Heart right ventricle (tissue), 16 donors: ENCODE measurements at regions not wholly inside any gene's neighbourhood (a gene's known extent, or its start where the extent isn't known, plus 50 kb on each side); places are given as distances from the start of the nearest gene placed in this dataset.

ENCODE experiments used
- ATAC-seq, 8 donors: fragments of 200-7000 bp; cut with Tn5 transposase; one replicate each; pipeline ENCODE4 v1.9.1; 2020; ENCODE audit warnings: mild to moderate bottlenecking in 8 of 8, moderate library complexity in 8 of 8, moderate number of reproducible peaks in 1 of 8
- DNase-seq, 2 donors: peaks; one replicate each; pipeline ENCODE4 v3.0.0-alpha.2; 2020
- H3K27ac ChIP-seq, 10 donors: fragments of 200-600 bp; sonication (generic) in 2 of 10; one replicate each; pipeline versions ENCODE4 v1.5.0 to v1.8.0; 2020 to 2022; ENCODE audit warnings: mild to moderate bottlenecking in 3 of 10
- H3K27me3 ChIP-seq, 7 donors: fragments of 200-600 bp; one replicate each; pipeline ENCODE4 v1.8.0; 2021 to 2022; ENCODE audit warnings: mild to moderate bottlenecking in 2 of 7
- H3K36me3 ChIP-seq, 9 donors: fragments of 200-600 bp; sonication (generic) in 1 of 9; one replicate each; pipeline versions ENCODE4 v1.5.0 to v1.8.0; 2020 to 2022; ENCODE audit warnings: mild to moderate bottlenecking in 2 of 9
- H3K4me1 ChIP-seq, 9 donors: fragments of 200-600 bp; sonication (generic) in 1 of 9; one replicate each; pipeline versions ENCODE4 v1.5.0 to v1.8.0; 2020 to 2022; ENCODE audit warnings: mild to moderate bottlenecking in 4 of 9
- H3K4me3 ChIP-seq, 10 donors: fragments of 200-600 bp; sonication (generic) in 2 of 10; one replicate each; pipeline versions ENCODE4 v1.5.0 to v1.8.0; 2020 to 2022; ENCODE audit warnings: mild to moderate bottlenecking in 7 of 10, moderate library complexity in 2 of 10
- H3K9me3 ChIP-seq, 11 donors: fragments of 200-600 bp in 10 of 11; sonication (generic) in 2 of 11; one replicate each; pipeline versions ENCODE4 v1.5.0 to v1.8.0; 2013 to 2022; ENCODE audit warnings: mild to moderate bottlenecking in 2 of 11, control low read depth in 1 of 11, moderate library complexity in 1 of 11
- WGBS, 2 donors: extraction: QIAGEN DNeasy Blood & Tissue Kit; methylation state at CpG; one replicate each; pipeline ENCODE4 v1.1.7; 2013; ENCODE audit warnings: inconsistent platforms in 1 of 2; 5-methylcytosine and 5-hydroxymethylcytosine counted together
- intact Hi-C, 10 donors: fragments of 100-400 bp; cut with DNase I; formaldehyde crosslinking; loops; one replicate each; pipeline versions ENCODE4 v1.11.1 to v1.14.2; 2022
- TF ChIP-seq, protein P1 (sequence below), 9 donors: fragments of 200-600 bp; sonication (generic) in 2 of 9; IDR thresholded peaks; one replicate each; pipeline versions ENCODE4 v1.5.0 to v1.8.0; 2021 to 2022; ENCODE audit warnings: antibody characterized with exemption in 9 of 9, mild to moderate bottlenecking in 5 of 9, moderate library complexity in 1 of 9
- donor health status: Arrhythmogenic right ventricular cardiomyopathy.
- donor health status: ischemic (EF 13 %, LVEDD 7.1; RV severe dilation, severe dysfunction).
- donor health status: healthy with polysubstance abuse.
- donor health status: DM: no; HTN: yes; CAD: no.
- donor health status: DM: no; HTN: no; CAD: no.
- donor health status: ischemic (EF 25% LVEDD 6.9; RV normal size, moderate dysfunction).
- donor health status: ischemic (EF 25% LVEDD 5.7; RV mildly dilated, moderate dysfunction).
- donor health status: healthy.
- donor health status: DM: yes; HTN: yes; CAD: no.
- donor health status: Ischemic cardiomyopathy.
- donor health status: ischemic (EF 35%, LVEDD 5.7; RV mildly dilated, moderate dysfunction).
- donor health status: nonischemic (EF 11% LVEDD 7.7; RV severe dilation, severe dysfunction).
- donor health status: DM: yes; HTN: yes; CAD: no.
- donor health status: PGD.
- donor health status: ischemic (EF 29% LVEDD 5.4; RV normal size, mild dysfunction).
- donor health status: nonischemic (EF 23%, LVEDD 6.1; RV moderate dilation, normal function).

DNA sequence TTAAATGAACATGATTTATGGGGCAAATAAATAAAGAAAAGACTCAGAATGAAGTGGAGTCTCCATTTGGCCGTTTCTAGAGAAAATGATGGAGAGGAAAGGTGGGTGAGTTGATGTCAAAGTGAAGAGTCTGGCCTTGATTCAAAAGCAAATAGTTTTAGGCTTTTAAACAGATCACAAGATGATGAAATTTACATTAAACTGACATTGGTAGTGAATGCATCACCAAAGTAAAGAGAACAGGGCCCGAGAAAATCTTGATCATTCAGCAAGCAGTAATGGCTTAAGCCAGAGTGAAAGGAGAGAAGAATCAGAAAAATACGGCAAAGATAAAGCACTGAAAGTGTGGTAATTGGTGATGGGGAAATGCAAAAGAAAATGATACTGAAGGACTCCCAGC lies 460.0 kb upstream of the SGCD start:
- no peaks in the 10 kb centered on the region for H3K9me3 ChIP-seq
- ATAC-seq (no peak), DNase-seq (no peak)
- WGBS, 2 donors: 69 to 79% methylated on average over 3 of the region's 3 CpGs
- peaks cover 0 to 7% (median 0%) of the 10 kb centered on the region in 9 donors for H3K4me1 ChIP-seq
- no peaks in the 10 kb centered on the region for H3K27me3 ChIP-seq
- intact Hi-C loops: no loop called here
- H3K4me3 ChIP-seq: no peak overlapping the region
- H3K36me3 ChIP-seq: no peaks in the 10 kb centered on the region
- H3K27ac ChIP-seq: no peak overlapping the region
- TF ChIP-seq, protein P1, sequence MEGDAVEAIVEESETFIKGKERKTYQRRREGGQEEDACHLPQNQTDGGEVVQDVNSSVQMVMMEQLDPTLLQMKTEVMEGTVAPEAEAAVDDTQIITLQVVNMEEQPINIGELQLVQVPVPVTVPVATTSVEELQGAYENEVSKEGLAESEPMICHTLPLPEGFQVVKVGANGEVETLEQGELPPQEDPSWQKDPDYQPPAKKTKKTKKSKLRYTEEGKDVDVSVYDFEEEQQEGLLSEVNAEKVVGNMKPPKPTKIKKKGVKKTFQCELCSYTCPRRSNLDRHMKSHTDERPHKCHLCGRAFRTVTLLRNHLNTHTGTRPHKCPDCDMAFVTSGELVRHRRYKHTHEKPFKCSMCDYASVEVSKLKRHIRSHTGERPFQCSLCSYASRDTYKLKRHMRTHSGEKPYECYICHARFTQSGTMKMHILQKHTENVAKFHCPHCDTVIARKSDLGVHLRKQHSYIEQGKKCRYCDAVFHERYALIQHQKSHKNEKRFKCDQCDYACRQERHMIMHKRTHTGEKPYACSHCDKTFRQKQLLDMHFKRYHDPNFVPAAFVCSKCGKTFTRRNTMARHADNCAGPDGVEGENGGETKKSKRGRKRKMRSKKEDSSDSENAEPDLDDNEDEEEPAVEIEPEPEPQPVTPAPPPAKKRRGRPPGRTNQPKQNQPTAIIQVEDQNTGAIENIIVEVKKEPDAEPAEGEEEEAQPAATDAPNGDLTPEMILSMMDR (IDR thresholded peaks at IDR 0.05): no peak

DNA sequence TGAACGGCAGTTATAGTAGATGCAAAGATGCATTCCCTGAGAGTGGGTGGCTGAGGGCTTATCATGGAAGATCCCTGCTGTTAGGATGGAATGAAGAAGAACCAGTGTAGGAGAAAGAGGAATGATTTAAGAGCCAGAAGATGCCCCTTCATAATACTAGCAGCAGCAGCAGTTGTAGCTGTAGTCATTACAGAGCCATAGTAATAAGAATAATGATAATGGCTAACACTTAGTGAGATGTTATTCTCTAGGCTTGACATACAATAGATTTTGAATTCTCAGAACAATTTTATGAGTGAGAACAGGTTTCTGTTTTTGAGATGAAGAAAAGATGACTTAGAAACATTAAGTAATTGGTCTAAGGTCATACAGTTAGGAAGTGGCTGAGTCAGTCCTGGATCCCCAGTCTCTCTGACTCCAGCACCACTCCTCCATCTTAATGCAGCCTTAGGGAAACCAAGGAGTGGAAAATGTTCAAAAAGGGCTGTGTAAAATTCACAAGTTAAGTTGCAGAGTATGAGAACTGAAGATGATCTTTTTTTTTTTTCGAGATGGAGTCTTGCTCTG lies 459.4 kb upstream of the SGCD start:
- Histone ChIP-seq H3K27me3 (no peaks in the 10 kb centered on the region), H3K36me3 (no peaks in the 10 kb centered on the region), H3K9me3 (no peaks in the 10 kb centered on the region), H3K27ac (no peak overlapping the region), H3K4me3 (no peak overlapping the region), H3K4me1 (peaks cover 0 to 7% (median 0%) of the 10 kb centered on the region in 9 donors)
- DNase-seq (no peak), ATAC-seq (no peak)
- intact Hi-C loops: no loop called here
- WGBS, 2 donors: 60 to 76% methylated on average over 2 of the region's 2 CpGs
- TF ChIP-seq, protein P1 (IDR thresholded peaks at IDR 0.05): no peak

DNA sequence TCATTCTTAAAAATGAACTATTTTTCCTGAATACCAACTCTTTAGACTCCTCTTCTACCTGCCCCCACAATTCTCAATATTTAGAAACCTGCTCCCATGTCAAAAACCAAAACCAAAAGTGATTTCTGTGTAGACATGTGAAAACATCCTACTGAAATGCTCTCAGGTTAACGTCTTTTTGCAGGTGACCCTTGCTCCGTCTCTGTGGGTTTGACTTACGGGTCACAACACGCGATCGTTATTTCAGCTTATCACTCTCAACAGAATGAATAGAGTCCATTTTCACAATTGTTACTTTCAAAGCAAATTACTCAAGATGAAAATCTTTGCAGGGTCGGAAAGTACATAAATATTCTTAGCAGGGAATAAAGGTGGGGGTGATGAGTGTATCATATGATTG lies 456.3 kb upstream of the SGCD start:
- ATAC-seq: no peak
- 82 to 86% methylated on average over 7 of the region's 7 CpGs for WGBS, 2 donors
- Histone ChIP-seq H3K9me3 (no peaks in the 10 kb centered on the region), H3K27me3 (no peaks in the 10 kb centered on the region), H3K4me3 (no peak overlapping the region), H3K36me3 (no peaks in the 10 kb centered on the region), H3K27ac (no peak overlapping the region), H3K4me1 (peaks cover 0 to 7% (median 0%) of the 10 kb centered on the region in 9 donors)
- no peak for DNase-seq
- intact Hi-C loops: no loop called here
- TF ChIP-seq, protein P1 (IDR thresholded peaks at IDR 0.05): no peak

DNA sequence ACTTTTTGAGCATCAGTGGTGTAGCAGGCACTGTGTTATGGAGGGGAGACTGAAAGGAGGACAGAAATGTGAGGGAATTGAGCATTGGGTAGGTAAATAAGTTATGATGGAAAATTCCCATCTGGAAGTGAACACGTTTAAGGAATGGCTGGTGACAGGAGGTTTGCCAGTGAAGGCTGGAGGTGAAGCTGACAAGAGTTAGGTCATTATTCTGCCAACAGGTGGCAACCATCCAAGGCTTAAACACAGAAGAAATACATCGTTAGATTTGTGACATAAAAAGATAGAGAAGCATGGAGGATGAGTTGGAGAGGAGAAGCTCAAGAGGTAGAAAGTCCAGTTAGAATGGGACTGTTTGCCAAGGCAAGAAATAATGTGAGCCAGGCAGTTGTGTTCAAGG lies 455.3 kb upstream of the SGCD start:
- Histone ChIP-seq H3K27me3 (no peaks in the 10 kb centered on the region), H3K9me3 (no peaks in the 10 kb centered on the region), H3K27ac (no peak overlapping the region), H3K4me1 (peaks cover 0 to 7% (median 0%) of the 10 kb centered on the region in 9 donors), H3K36me3 (no peaks in the 10 kb centered on the region), H3K4me3 (no peak overlapping the region)
- intact Hi-C loops: no loop called here
- ATAC-seq (no peak), DNase-seq (peak in 1 of 2 donors; percentile 5)
- TF ChIP-seq, protein P1 (IDR thresholded peaks at IDR 0.05): no peak
- WGBS, 2 donors: 24 to 30% methylated on average over 2 of the region's 2 CpGs
